Body of pancreas (tissue), 4 donors: ENCODE measurements at regions not wholly inside any gene's neighbourhood (a gene's known extent, or its start where the extent isn't known, plus 50 kb on each side); places are given as distances from the start of the nearest gene placed in this dataset.
A peak's percentile ranks its signal among the peaks of the same experiment; 100 is the strongest.

ENCODE experiments used
- ATAC-seq: fragments of 150-250 bp; one replicate; pipeline ENCODE4 v1.9.1; 2016
- DNase-seq, 4 donors: peaks; one replicate each; pipeline ENCODE4 v3.0.0-alpha.2; 2019
- H3K27ac ChIP-seq, 4 donors: fragments of 200-600 bp; sonication (generic); 1 replicate in 3 of 4; 2 replicates in 1 of 4; pipeline versions ENCODE4 v1.5.1 to v1.6.1; 2016 to 2019; ENCODE audit warnings: mild to moderate bottlenecking in 1 of 4, mixed read lengths in 1 of 4, moderate library complexity in 1 of 4
- H3K27me3 ChIP-seq, 2 donors: fragments of 200-600 bp; sonication (generic); one replicate each; pipeline ENCODE4 v1.6.0; 2016; ENCODE audit warnings: mild to moderate bottlenecking in 1 of 2
- H3K36me3 ChIP-seq, 2 donors: fragments of 200-600 bp; sonication (generic); replicated peaks in 1 of 2; 2 replicates each; pipeline ENCODE4 v1.5.1; 2016; ENCODE audit warnings: low read depth in 2 of 2; ENCODE audit not compliant: insufficient read depth in 1 of 2
- H3K4me1 ChIP-seq: fragments of 200-600 bp; sonication (generic); one replicate; pipeline ENCODE4 v1.6.0; 2016
- H3K4me3 ChIP-seq, 2 donors: fragments of 200-600 bp; sonication (generic); 1 replicate in 1 of 2; 2 replicates in 1 of 2; pipeline ENCODE4 v1.5.1; 2016 to 2019
- H3K9me3 ChIP-seq, 3 donors: fragments of 200-600 bp; sonication (generic); 1 replicate in 2 of 3; 2 replicates in 1 of 3; pipeline ENCODE4 v1.5.1; 2016
- POLR2A ChIP-seq, 3 donors: fragments of 450-650 bp; IDR thresholded peaks; one replicate each; pipeline ENCODE4 v1.6.1; 2016; ENCODE audit warnings: antibody characterized with exemption in 3 of 3, mild to moderate bottlenecking in 2 of 3
- WGBS, 2 donors: methylation state at CpG; one replicate each; pipeline ENCODE4 v1.1.5; 2017; 5-methylcytosine and 5-hydroxymethylcytosine counted together
- intact Hi-C: fragments of 100-400 bp; cut with DNase I; formaldehyde crosslinking; loops from one replicate; pipeline ENCODE4 v1.15.1; 2023
- TF ChIP-seq, protein P1 (sequence below), 7 experiments: fragments of 450-650 bp in 4 of 7; fragments of 200-600 bp in 3 of 7; sonication (generic) in 3 of 7; IDR thresholded peaks; one replicate each; pipeline ENCODE4 v1.5.1; 2016 to 2019; ENCODE audit warnings: antibody characterized with exemption in 7 of 7

DNA sequence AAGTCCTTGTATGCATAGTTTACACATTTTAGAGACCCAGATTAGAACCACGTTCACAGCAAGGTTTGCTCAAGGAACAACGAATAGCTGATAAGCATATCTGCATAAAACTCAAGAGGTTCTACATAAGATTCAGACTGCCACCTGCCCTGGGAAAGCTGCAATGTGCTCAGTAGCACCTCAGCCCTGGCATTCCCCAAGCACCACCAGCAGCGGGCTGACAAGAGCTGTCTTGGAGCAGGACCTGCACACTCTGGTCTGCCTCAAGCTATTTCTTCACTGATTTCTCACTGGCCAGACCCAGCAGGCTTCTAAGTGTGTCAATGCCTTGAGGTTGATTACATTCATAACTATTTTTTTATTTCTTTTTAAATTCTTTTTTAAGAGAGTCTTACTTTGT lies 65.8 kb upstream of the UQCRFS1 start:
- H3K27me3 ChIP-seq, result no peaks in the 10 kb centered on the region
- intact Hi-C loops, result no loop called here
- no peaks in the 10 kb centered on the region for H3K9me3 ChIP-seq
- H3K4me1 ChIP-seq, result no peaks in the 10 kb centered on the region
- H3K27ac ChIP-seq, result no peak overlapping the region
- no peaks in the 10 kb centered on the region for H3K36me3 ChIP-seq
- 13 to 14% methylated on average over 3 of the region's 3 CpGs for WGBS, 2 donors
- H3K4me3 ChIP-seq, result no peak overlapping the region
- TF ChIP-seq, protein P1, sequence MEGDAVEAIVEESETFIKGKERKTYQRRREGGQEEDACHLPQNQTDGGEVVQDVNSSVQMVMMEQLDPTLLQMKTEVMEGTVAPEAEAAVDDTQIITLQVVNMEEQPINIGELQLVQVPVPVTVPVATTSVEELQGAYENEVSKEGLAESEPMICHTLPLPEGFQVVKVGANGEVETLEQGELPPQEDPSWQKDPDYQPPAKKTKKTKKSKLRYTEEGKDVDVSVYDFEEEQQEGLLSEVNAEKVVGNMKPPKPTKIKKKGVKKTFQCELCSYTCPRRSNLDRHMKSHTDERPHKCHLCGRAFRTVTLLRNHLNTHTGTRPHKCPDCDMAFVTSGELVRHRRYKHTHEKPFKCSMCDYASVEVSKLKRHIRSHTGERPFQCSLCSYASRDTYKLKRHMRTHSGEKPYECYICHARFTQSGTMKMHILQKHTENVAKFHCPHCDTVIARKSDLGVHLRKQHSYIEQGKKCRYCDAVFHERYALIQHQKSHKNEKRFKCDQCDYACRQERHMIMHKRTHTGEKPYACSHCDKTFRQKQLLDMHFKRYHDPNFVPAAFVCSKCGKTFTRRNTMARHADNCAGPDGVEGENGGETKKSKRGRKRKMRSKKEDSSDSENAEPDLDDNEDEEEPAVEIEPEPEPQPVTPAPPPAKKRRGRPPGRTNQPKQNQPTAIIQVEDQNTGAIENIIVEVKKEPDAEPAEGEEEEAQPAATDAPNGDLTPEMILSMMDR (IDR thresholded peaks at IDR 0.05), result no peak
- TF ChIP-seq POLR2A (IDR thresholded peaks at IDR 0.05), result no peak
- ATAC-seq, result no peak
- DNase-seq, result peak in 3 of 4 donors; percentile 16 to 53 (median 17)

GRCh38 chr19:29283366-29283765 lies 70.4 kb upstream of the UQCRFS1 start:
- intact Hi-C loops, result no loop called here
- Histone ChIP-seq H3K4me3 (no peak overlapping the region), H3K4me1 (no peaks in the 10 kb centered on the region), H3K36me3 (no peaks in the 10 kb centered on the region), H3K9me3 (no peaks in the 10 kb centered on the region), H3K27ac (no peak overlapping the region), H3K27me3 (no peaks in the 10 kb centered on the region)
- WGBS, 2 donors, result 31 to 40% methylated on average over 3 of the region's 3 CpGs
- TF ChIP-seq, protein P1 (IDR thresholded peaks at IDR 0.05), result no peak
- no peak for TF ChIP-seq POLR2A (IDR thresholded peaks at IDR 0.05)
- DNase-seq (no peak), ATAC-seq (no peak)

DNA sequence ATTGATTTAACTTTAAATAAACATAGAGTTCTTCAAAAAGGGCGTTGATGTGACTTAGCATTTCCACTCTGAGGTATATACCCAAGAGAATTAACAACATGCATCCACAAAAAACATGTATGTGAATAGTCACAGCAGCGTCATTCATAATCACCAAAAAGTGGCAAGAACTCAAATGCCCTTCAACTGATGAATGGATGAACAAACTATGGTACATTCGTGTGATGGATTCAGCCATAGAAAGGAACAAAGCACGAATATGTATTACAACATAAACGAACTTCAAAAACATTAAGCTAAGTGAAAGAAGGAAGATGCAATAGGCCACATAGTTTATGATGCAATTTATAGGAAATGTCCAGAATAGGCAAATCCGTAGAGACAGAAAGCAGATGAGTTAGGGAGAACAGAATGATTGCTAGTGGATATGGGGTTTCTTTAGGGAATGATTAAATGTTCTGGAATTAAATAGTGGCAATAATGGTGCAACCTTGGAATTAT lies 72.3 kb upstream of the UQCRFS1 start:
- Histone ChIP-seq H3K4me1 (no peaks in the 10 kb centered on the region), H3K27ac (no peak overlapping the region), H3K9me3 (no peaks in the 10 kb centered on the region), H3K27me3 (peaks cover 0 to 4% of the 10 kb centered on the region in 2 donors), H3K4me3 (no peak overlapping the region), H3K36me3 (no peaks in the 10 kb centered on the region)
- DNase-seq (no peak), ATAC-seq (no peak)
- TF ChIP-seq, protein P1 (IDR thresholded peaks at IDR 0.05), result no peak
- TF ChIP-seq POLR2A (IDR thresholded peaks at IDR 0.05), result no peak
- intact Hi-C loops, result no loop called here
- 48 to 50% methylated on average over 6 of the region's 6 CpGs for WGBS, 2 donors

GRCh38 chr19:29285878-29286277 lies 72.9 kb upstream of the UQCRFS1 start:
- H3K4me1 ChIP-seq, result no peaks in the 10 kb centered on the region
- no peak overlapping the region for H3K4me3 ChIP-seq
- no peaks in the 10 kb centered on the region for H3K9me3 ChIP-seq
- intact Hi-C loops, result no loop called here
- ATAC-seq (no peak), DNase-seq (no peak)
- TF ChIP-seq POLR2A (IDR thresholded peaks at IDR 0.05), result no peak
- TF ChIP-seq, protein P1 (IDR thresholded peaks at IDR 0.05), result no peak
- no peak overlapping the region for H3K27ac ChIP-seq
- 16 to 32% methylated on average over 6 of the region's 6 CpGs for WGBS, 2 donors
- H3K27me3 ChIP-seq, result peaks cover 0 to 4% of the 10 kb centered on the region in 2 donors
- H3K36me3 ChIP-seq, result no peaks in the 10 kb centered on the region

DNA sequence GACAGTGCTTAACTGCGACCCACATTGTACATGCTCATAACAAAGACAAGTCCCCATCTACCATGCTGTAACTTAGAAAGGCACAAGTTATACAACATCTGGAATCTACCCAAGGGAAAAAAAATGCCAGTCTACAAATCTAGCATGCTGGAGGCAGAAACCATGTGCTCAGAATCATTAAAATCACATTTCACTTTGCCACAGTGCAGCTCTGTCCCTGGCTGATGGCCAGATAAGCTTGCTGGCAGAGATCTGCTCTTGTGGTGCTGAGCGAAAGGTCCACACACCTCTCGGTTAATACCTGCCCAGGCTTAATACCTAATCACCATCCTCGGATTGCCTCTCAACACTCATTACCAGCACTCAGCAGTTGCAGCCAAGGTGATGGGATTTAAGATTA lies 74.1 kb upstream of the UQCRFS1 start:
- Histone ChIP-seq H3K27ac (no peak overlapping the region), H3K9me3 (no peaks in the 10 kb centered on the region), H3K4me3 (no peak overlapping the region), H3K4me1 (no peaks in the 10 kb centered on the region), H3K36me3 (no peaks in the 10 kb centered on the region), H3K27me3 (peaks cover 0 to 4% of the 10 kb centered on the region in 2 donors)
- WGBS, 2 donors, result 27 to 43% methylated on average over 4 of the region's 4 CpGs
- intact Hi-C loops, result no loop called here
- ATAC-seq (no peak), DNase-seq (peak in 3 of 4 donors; percentile 40 to 61 (median 43))
- TF ChIP-seq, protein P1 (IDR thresholded peaks at IDR 0.05), result no peak
- no peak for TF ChIP-seq POLR2A (IDR thresholded peaks at IDR 0.05)
